GM12873 (cell line): ENCODE measurements at regions not wholly inside any gene's neighbourhood (a gene's known extent, or its start where the extent isn't known, plus 50 kb on each side); places are given as distances from the start of the nearest gene placed in this dataset.

ENCODE experiments used
- CTCF ChIP-seq: IDR thresholded peaks from 2 replicates; pipeline ENCODE4 v1.5.1; 2012; ENCODE audit warnings: low read depth, mild to moderate bottlenecking, moderate library complexity, low read length, control low read depth; ENCODE audit not compliant: insufficient read depth; ENCODE audit errors: missing control alignments

- TF ChIP-seq CTCF = no peak
These were observed 732.5 kb upstream of the AGA start for GRCh38 chr4:178174756-178175155.

GRCh38 chr4:178185517-178185916, 743.3 kb upstream of the AGA start:
- TF ChIP-seq CTCF = no peak

- TF ChIP-seq CTCF = no peak
These were observed 750.4 kb upstream of the AGA start for GRCh38 chr4:178192611-178193010.

- TF ChIP-seq CTCF = no peak
These were observed 754.6 kb upstream of the AGA start for GRCh38 chr4:178196751-178197374.

GRCh38 chr4:178198691-178199090, 756.5 kb upstream of the AGA start:
- no peak for TF ChIP-seq CTCF

- no peak for TF ChIP-seq CTCF
These were observed 760.2 kb upstream of the AGA start for GRCh38 chr4:178202422-178202821.

GRCh38 chr4:178205826-178206225, 763.6 kb upstream of the AGA start:
- no peak for TF ChIP-seq CTCF
